GM12878 (cell line): ENCODE measurements at regions not wholly inside any gene's neighbourhood (a gene's known extent, or its start where the extent isn't known, plus 50 kb on each side); places are given as distances from the start of the nearest gene placed in this dataset.

Source experiments
- ATAC-seq: fragments of 200-7000 bp; cut with Tn5 transposase; 3 replicates; pipeline ENCODE4 v1.9.1; 2020; ENCODE audit warnings: mild to moderate bottlenecking, moderate library complexity
- BruUV-seq: library from RNA; stranded (reverse); fragments of 400-500 nt; replicated peaks from 2 replicates; lab custom pipeline; 2021; lab: Mats Ljungman, UMichigan
- CTCF ChIA-PET: fragments of 300-600 bp; sonication (Branson Sonifier 250); formaldehyde crosslinking; extraction: SDS; loops from one replicate; lab custom pipeline; 2021; ENCODE audit warnings: inconsistent platforms; lab: Yijun Ruan, JAX
- POLR2A ChIA-PET: fragments of 350-600 bp; formaldehyde crosslinking; extraction: SDS; loops from one replicate; lab custom pipeline; 2021; ENCODE audit warnings: inconsistent platforms; lab: Charles Lee
- RAD21 ChIA-PET: fragments of 300-600 bp; sonication (Branson Sonifier 250); formaldehyde crosslinking; loops from one replicate; lab custom pipeline; 2023; ENCODE audit warnings: antibody characterized with exemption; ENCODE audit not compliant: unreplicated experiment; lab: Charles Lee
- SMC1A ChIA-PET: fragments of 300-600 bp; sonication (Branson Sonifier 250); formaldehyde crosslinking; loops from one replicate; lab custom pipeline; 2023; ENCODE audit not compliant: unreplicated experiment, uncharacterized antibody; lab: Charles Lee
- DNase-seq: peaks from one replicate; pipeline ENCODE4 v3.0.0-alpha.2; 2011; ENCODE audit warnings: low read depth, low spot score
- FAIRE-seq: peaks from 3 replicates; lab custom pipeline; 2011; peaks lifted over from hg19 to GRCh38; lab: Jason Lieb, UNC
- H2AFZ ChIP-seq: 2 replicates; pipeline ENCODE4 v1.6.0; 2011; ENCODE audit warnings: low read depth, low read length, control low read depth; ENCODE audit not compliant: control insufficient read depth
- H3K27ac ChIP-seq: 2 replicates; pipeline ENCODE4 v1.5.1; 2011; ENCODE audit warnings: control low read depth; ENCODE audit not compliant: control insufficient read depth, insufficient read depth
- H3K27me3 ChIP-seq, 2 experiments: replicated peaks in 1 of 2; 2 replicates each; pipeline versions ENCODE4 v1.6.0 to v1.6.1; 2011; ENCODE audit warnings: low read length in 1 of 2; ENCODE audit not compliant: control insufficient read depth in 2 of 2, insufficient read depth in 2 of 2
- H3K36me3 ChIP-seq, 2 experiments: 2 replicates each; pipeline ENCODE4 v1.5.1; 2011; ENCODE audit warnings: low read length in 1 of 2; ENCODE audit not compliant: control insufficient read depth in 2 of 2, insufficient read depth in 2 of 2
- H3K4me1 ChIP-seq: 2 replicates; pipeline ENCODE4 v1.6.1; 2011; ENCODE audit warnings: mild to moderate bottlenecking, low read length, moderate library complexity, mixed read lengths; ENCODE audit not compliant: control insufficient read depth, insufficient read depth
- H3K4me2 ChIP-seq: 2 replicates; pipeline ENCODE4 v1.6.0; 2011; ENCODE audit warnings: control low read depth; ENCODE audit not compliant: control insufficient read depth, insufficient read depth
- H3K4me3 ChIP-seq: fragments of 200-600 bp; sonication (generic); 2 replicates; pipeline ENCODE4 v1.5.1; 2016
- H3K79me2 ChIP-seq: 2 replicates; pipeline ENCODE4 v1.6.0; 2011; ENCODE audit warnings: low read length; ENCODE audit not compliant: control insufficient read depth, insufficient read depth
- H3K9ac ChIP-seq: 2 replicates; pipeline ENCODE4 v1.8.0; 2011; ENCODE audit warnings: low read length, control low read depth, mixed read lengths; ENCODE audit not compliant: control insufficient read depth, insufficient read depth
- H3K9me3 ChIP-seq: replicated peaks from 3 replicates; pipeline ENCODE4 v1.5.1; 2011; ENCODE audit warnings: mild to moderate bottlenecking, low read length; ENCODE audit not compliant: control insufficient read depth, insufficient read depth
- H4K20me1 ChIP-seq: 2 replicates; pipeline ENCODE4 v1.6.0; 2011; ENCODE audit not compliant: control insufficient read depth, insufficient read depth
- FOXK2 ChIP-seq: fragments of 450-650 bp; IDR thresholded peaks from 2 replicates; pipeline ENCODE4 v1.6.1; 2017; ENCODE audit warnings: mild to moderate bottlenecking, moderate library complexity
- GABPA ChIP-seq: IDR thresholded peaks from 2 replicates; pipeline ENCODE4 v1.6.1; 2014; ENCODE audit warnings: antibody characterized with exemption, low read depth, mild to moderate bottlenecking, inconsistent platforms
- MEF2B ChIP-seq: fragments of 450-650 bp; IDR thresholded peaks from 2 replicates; pipeline ENCODE4 v1.6.1; 2018; ENCODE audit warnings: mild to moderate bottlenecking, moderate library complexity; ENCODE audit not compliant: partially characterized antibody, poor library complexity, severe bottlenecking
- NFXL1 ChIP-seq: fragments of 450-650 bp; IDR thresholded peaks from 2 replicates; pipeline ENCODE4 v1.6.1; 2017; ENCODE audit warnings: antibody characterized with exemption, mild to moderate bottlenecking, borderline replicate concordance
- RAD51 ChIP-seq: fragments of 450-650 bp; IDR thresholded peaks from 2 replicates; pipeline ENCODE4 v1.6.1; 2016; ENCODE audit warnings: moderate library complexity, mild to moderate bottlenecking, inconsistent platforms
- SUPT20H ChIP-seq: IDR thresholded peaks from 2 replicates; pipeline ENCODE4 v1.6.1; 2011; ENCODE audit warnings: low read depth, mild to moderate bottlenecking, low read length, moderate library complexity, borderline replicate concordance; ENCODE audit not compliant: control insufficient read depth
- TAF1 ChIP-seq: IDR thresholded peaks from 2 replicates; pipeline ENCODE4 v1.6.1; 2011; ENCODE audit warnings: mild to moderate bottlenecking, low read depth, low read length, borderline replicate concordance
- TBL1XR1 ChIP-seq: IDR thresholded peaks from 2 replicates; pipeline ENCODE4 v1.6.1; 2012; ENCODE audit warnings: low read depth, low read length, improper control_type of control experiment
- TCF12 ChIP-seq: IDR thresholded peaks from 2 replicates; pipeline ENCODE4 v1.6.1; 2011; ENCODE audit warnings: low read depth, mild to moderate bottlenecking, low read length
- YY1 ChIP-seq: IDR thresholded peaks from 2 replicates; pipeline ENCODE4 v1.6.1; 2011; ENCODE audit warnings: low read depth, mild to moderate bottlenecking, low read length
- WGBS: methylation state at CpG from one replicate; pipeline ENCODE4 v1.1.6; 2016; ENCODE audit warnings: low lambda C conversion rate; ENCODE audit not compliant: insufficient replicate concordance, insufficient coverage; ENCODE audit errors: missing lambda C conversion rate; 5-methylcytosine and 5-hydroxymethylcytosine counted together
- in situ Hi-C: fragments of 300-500 bp; cut with MboI; formaldehyde crosslinking; loops from 9 replicates; pipeline ENCODE4 v1.14.3; 2018; ENCODE audit warnings: mixed read lengths
- intact Hi-C: fragments of 100-400 bp; cut with micrococcal nuclease; formaldehyde crosslinking; loops from one replicate; pipeline ENCODE4 v1.14.2; 2022; ENCODE audit not compliant: unreplicated experiment
- TF ChIP-seq, protein P1 (sequence below): IDR thresholded peaks from 2 replicates; pipeline ENCODE4 v1.6.1; 2012; ENCODE audit warnings: low read length, inconsistent platforms
- TF ChIP-seq, protein P2 (sequence below): fragments of 450-650 bp; IDR thresholded peaks from 2 replicates; pipeline ENCODE4 v1.6.1; 2017; ENCODE audit warnings: antibody characterized with exemption, mild to moderate bottlenecking, moderate library complexity
- TF ChIP-seq, protein P3 (sequence below): IDR thresholded peaks from 2 replicates; pipeline ENCODE4 v1.6.1; 2011; ENCODE audit warnings: low read depth, low read length, improper control_type of control experiment, borderline replicate concordance
- TF ChIP-seq, protein P4 (sequence below): IDR thresholded peaks from 2 replicates; pipeline ENCODE4 v1.6.1; 2011; ENCODE audit warnings: low read depth, mild to moderate bottlenecking, low read length, moderate library complexity, borderline replicate concordance; ENCODE audit errors: extremely low read depth
- TF ChIP-seq, protein P5 (sequence below): fragments of 450-650 bp; IDR thresholded peaks from 2 replicates; pipeline ENCODE4 v1.6.1; 2016; ENCODE audit warnings: mild to moderate bottlenecking

DNA sequence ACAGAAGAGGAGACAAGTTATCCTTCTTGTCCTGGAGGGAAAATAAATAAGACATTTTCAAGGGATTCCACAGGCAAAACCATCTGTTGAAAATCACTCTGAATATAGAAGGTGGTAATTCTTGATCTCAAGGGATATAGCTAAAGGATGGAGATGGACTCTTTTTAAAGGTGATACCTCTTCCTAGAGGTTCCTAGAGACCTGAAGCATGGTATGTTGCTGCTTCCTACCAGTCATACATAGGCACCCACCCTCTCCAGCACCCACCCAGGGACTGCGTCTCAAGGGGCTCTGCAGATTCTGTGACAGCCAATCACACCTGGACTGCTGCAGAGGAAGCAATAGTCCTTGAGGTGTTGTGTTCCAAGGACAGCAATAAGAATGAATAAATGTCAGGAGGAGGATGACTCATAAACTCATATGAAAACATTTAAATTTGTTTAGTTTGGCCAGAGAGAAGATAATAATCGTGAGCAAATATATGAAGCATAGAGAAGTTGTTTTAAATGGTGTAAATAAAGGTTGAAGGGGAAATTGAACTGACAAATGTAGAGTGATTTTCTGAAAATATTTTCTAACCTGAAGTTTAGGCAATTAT is 741.6 kb upstream of the CBLB start (continued):
- TF ChIP-seq TBL1XR1 (no peak), RAD51 (no peak), SUPT20H (no peak), FOXK2 (no peak)
- TF ChIP-seq, protein P1, sequence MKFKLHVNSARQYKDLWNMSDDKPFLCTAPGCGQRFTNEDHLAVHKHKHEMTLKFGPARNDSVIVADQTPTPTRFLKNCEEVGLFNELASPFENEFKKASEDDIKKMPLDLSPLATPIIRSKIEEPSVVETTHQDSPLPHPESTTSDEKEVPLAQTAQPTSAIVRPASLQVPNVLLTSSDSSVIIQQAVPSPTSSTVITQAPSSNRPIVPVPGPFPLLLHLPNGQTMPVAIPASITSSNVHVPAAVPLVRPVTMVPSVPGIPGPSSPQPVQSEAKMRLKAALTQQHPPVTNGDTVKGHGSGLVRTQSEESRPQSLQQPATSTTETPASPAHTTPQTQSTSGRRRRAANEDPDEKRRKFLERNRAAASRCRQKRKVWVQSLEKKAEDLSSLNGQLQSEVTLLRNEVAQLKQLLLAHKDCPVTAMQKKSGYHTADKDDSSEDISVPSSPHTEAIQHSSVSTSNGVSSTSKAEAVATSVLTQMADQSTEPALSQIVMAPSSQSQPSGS, result no peak

DNA sequence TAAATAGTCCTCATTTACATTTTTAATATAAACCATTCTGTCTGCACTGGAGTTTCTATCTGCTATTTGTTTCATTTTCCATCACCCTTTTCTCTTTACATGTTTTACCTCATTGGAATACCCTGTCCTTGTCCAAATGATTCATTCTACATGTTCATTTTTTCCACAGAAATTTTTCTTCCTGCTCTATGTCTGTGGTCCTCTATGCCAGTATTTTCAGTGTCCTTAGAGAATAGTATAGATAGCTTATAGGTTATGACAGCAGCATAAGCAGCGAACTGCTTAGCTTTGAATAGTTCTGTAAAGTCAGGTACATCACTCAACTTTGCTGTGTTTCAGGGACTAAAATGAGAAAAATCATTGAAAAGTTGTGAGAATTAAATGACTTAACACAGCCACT is 742.3 kb upstream of the CBLB start:
- CTCF ChIA-PET, result interaction anchor here (1.6 to 2.8 kb wide), 4 partner anchors 309 to 953 kb away, joined by 3 to 15 read pairs (median 6); no protein-coding TSS in a partner anchor
- H2AFZ ChIP-seq, result no peak overlapping the region
- BruUV-seq, result no TSS peak
- ATAC-seq, result no peak
- no peak overlapping the region for H3K4me2 ChIP-seq
- H3K9me3 ChIP-seq, result peaks cover 14% of the 10 kb centered on the region
- SMC1A ChIA-PET, result interaction anchor here (1.3 to 5.6 kb wide), 2 partner anchors 425 to 923 kb away, joined by 3 to 74 read pairs; no protein-coding TSS in a partner anchor
- no peaks in the 10 kb centered on the region for H4K20me1 ChIP-seq
- FAIRE-seq, result no peak
- RAD21 ChIA-PET, result interaction anchor here (1.0 to 5.9 kb wide), 2 partner anchors 596 to 923 kb away, joined by 3 to 48 read pairs; no protein-coding TSS in a partner anchor
- no peak overlapping the region for H3K27ac ChIP-seq
- H3K4me3 ChIP-seq, result no peak overlapping the region
- POLR2A ChIA-PET, result no interaction called here
- peaks cover 5% of the 10 kb centered on the region for H3K4me1 ChIP-seq
- 100% methylated on average over 1 of the region's 1 CpG for WGBS
- no peak for DNase-seq
- H3K9ac ChIP-seq, result no peak overlapping the region
- in situ Hi-C loops (loop anchor here (10.0 to 25.0 kb wide), 2 partner anchors 749 to 936 kb away; partner anchors contain the start of gene CBLB), intact Hi-C loops (loop anchor here (10.0 kb wide), 1 partner anchor 1236 kb away; no protein-coding TSS in a partner anchor)
- H3K79me2 ChIP-seq, result no peaks in the 10 kb centered on the region
- H3K27me3 ChIP-seq, result no peaks in the 10 kb centered on the region
- H3K36me3 ChIP-seq, result no peaks in the 10 kb centered on the region
- TF ChIP-seq GABPA (no peak), NFXL1 (no peak), TCF12 (no peak), TAF1 (no peak), MEF2B (no peak), YY1 (no peak)
- TF ChIP-seq, protein P2, sequence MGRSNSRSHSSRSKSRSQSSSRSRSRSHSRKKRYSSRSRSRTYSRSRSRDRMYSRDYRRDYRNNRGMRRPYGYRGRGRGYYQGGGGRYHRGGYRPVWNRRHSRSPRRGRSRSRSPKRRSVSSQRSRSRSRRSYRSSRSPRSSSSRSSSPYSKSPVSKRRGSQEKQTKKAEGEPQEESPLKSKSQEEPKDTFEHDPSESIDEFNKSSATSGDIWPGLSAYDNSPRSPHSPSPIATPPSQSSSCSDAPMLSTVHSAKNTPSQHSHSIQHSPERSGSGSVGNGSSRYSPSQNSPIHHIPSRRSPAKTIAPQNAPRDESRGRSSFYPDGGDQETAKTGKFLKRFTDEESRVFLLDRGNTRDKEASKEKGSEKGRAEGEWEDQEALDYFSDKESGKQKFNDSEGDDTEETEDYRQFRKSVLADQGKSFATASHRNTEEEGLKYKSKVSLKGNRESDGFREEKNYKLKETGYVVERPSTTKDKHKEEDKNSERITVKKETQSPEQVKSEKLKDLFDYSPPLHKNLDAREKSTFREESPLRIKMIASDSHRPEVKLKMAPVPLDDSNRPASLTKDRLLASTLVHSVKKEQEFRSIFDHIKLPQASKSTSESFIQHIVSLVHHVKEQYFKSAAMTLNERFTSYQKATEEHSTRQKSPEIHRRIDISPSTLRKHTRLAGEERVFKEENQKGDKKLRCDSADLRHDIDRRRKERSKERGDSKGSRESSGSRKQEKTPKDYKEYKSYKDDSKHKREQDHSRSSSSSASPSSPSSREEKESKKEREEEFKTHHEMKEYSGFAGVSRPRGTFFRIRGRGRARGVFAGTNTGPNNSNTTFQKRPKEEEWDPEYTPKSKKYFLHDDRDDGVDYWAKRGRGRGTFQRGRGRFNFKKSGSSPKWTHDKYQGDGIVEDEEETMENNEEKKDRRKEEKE, result no peak
- TF ChIP-seq, protein P3, sequence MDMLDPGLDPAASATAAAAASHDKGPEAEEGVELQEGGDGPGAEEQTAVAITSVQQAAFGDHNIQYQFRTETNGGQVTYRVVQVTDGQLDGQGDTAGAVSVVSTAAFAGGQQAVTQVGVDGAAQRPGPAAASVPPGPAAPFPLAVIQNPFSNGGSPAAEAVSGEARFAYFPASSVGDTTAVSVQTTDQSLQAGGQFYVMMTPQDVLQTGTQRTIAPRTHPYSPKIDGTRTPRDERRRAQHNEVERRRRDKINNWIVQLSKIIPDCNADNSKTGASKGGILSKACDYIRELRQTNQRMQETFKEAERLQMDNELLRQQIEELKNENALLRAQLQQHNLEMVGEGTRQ, result no peak
- TF ChIP-seq, protein P4, sequence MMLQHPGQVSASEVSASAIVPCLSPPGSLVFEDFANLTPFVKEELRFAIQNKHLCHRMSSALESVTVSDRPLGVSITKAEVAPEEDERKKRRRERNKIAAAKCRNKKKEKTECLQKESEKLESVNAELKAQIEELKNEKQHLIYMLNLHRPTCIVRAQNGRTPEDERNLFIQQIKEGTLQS, result no peak
- TF ChIP-seq, protein P5, sequence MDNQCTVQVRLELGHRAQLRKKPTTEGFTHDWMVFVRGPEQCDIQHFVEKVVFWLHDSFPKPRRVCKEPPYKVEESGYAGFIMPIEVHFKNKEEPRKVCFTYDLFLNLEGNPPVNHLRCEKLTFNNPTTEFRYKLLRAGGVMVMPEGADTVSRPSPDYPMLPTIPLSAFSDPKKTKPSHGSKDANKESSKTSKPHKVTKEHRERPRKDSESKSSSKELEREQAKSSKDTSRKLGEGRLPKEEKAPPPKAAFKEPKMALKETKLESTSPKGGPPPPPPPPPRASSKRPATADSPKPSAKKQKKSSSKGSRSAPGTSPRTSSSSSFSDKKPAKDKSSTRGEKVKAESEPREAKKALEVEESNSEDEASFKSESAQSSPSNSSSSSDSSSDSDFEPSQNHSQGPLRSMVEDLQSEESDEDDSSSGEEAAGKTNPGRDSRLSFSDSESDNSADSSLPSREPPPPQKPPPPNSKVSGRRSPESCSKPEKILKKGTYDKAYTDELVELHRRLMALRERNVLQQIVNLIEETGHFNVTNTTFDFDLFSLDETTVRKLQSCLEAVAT, result no peak
